ENCODE measurements at regions not wholly inside any gene's neighbourhood (a gene's known extent, or its start where the extent isn't known, plus 50 kb on each side); places are given as distances from the start of the nearest gene placed in this dataset.
"Not testable (repeated sequence)": the region's sequence is repeated elsewhere in the genome, so short reads cannot be mapped to it uniquely, and the experiment has no call there.

- intact Hi-C loops (cut with micrococcal nuclease): no loop called here
Observed at GRCh38 chr3:194035406-194036138, 100.4 kb upstream of the HES1 start.

GRCh38 chr3:194036842-194037241 lies 99.1 kb upstream of the HES1 start:
- intact Hi-C loops (cut with micrococcal nuclease): no loop called here

- intact Hi-C loops (cut with micrococcal nuclease): not testable (repeated sequence)
Observed at GRCh38 chr3:194038346-194038745, 97.6 kb upstream of the HES1 start.

- intact Hi-C loops (cut with micrococcal nuclease): no loop called here
Observed at GRCh38 chr3:194038960-194039359, 97.0 kb upstream of the HES1 start.

GRCh38 chr3:194040516-194041273 lies 95.3 kb upstream of the HES1 start:
- intact Hi-C loops (cut with micrococcal nuclease): no loop called here

GRCh38 chr3:194042927-194043326 lies 93.0 kb upstream of the HES1 start:
- intact Hi-C loops (cut with micrococcal nuclease): no loop called here

- intact Hi-C loops (cut with micrococcal nuclease): no loop called here
Observed at GRCh38 chr3:194043516-194043915, 92.4 kb upstream of the HES1 start.

GRCh38 chr3:194045289-194045688 lies 90.7 kb upstream of the HES1 start:
- intact Hi-C loops (cut with micrococcal nuclease): no loop called here

GRCh38 chr3:194045919-194046318 lies 90.0 kb upstream of the HES1 start:
- intact Hi-C loops (cut with micrococcal nuclease): no loop called here

- intact Hi-C loops (cut with micrococcal nuclease): no loop called here
Observed at GRCh38 chr3:194046531-194046930, 89.4 kb upstream of the HES1 start.

- intact Hi-C loops (cut with micrococcal nuclease): no loop called here
Observed at GRCh38 chr3:194046995-194047645, 88.8 kb upstream of the HES1 start.

GRCh38 chr3:194049394-194049793 lies 86.6 kb upstream of the HES1 start:
- intact Hi-C loops (cut with micrococcal nuclease): no loop called here

- intact Hi-C loops (cut with micrococcal nuclease): no loop called here
Observed at GRCh38 chr3:194050782-194051320, 85.1 kb upstream of the HES1 start.

GRCh38 chr3:194051366-194052149 lies 84.4 kb upstream of the HES1 start:
- intact Hi-C loops (cut with micrococcal nuclease): no loop called here

GRCh38 chr3:194053136-194053535 lies 82.8 kb upstream of the HES1 start:
- intact Hi-C loops (cut with micrococcal nuclease): no loop called here

GRCh38 chr3:194054016-194054415 lies 81.9 kb upstream of the HES1 start:
- intact Hi-C loops (cut with micrococcal nuclease): no loop called here

- intact Hi-C loops (cut with micrococcal nuclease): no loop called here
Observed at GRCh38 chr3:194054540-194054939, 81.4 kb upstream of the HES1 start.

- intact Hi-C loops (cut with micrococcal nuclease): loop anchor here (5.0 kb wide), 1 partner anchor 93 kb away; no protein-coding TSS in a partner anchor
Observed at GRCh38 chr3:194054961-194055360, 81.0 kb upstream of the HES1 start.

GRCh38 chr3:194056323-194056722 lies 79.6 kb upstream of the HES1 start:
- intact Hi-C loops (cut with micrococcal nuclease): loop anchor here (5.0 kb wide), 1 partner anchor 94 kb away; no protein-coding TSS in a partner anchor

GRCh38 chr3:194056731-194057415 lies 79.1 kb upstream of the HES1 start:
- intact Hi-C loops (cut with micrococcal nuclease): loop anchor here (5.0 kb wide), 1 partner anchor 95 kb away; no protein-coding TSS in a partner anchor

All from T-helper 1 cell treated with Interleukin-12 subunit alpha and Interleukin-12 subunit beta and Interleukin-4 antibody, amounts not matched to agents 30 ng/mL and 1 ng/mL, for 36 hours (primary cell).